GM21737 (cell line): ENCODE measurements at regions not wholly inside any gene's neighbourhood (a gene's known extent, or its start where the extent isn't known, plus 50 kb on each side); places are given as distances from the start of the nearest gene placed in this dataset.
A peak's percentile ranks its signal among the peaks of the same experiment; 100 is the strongest.
"Not testable (repeated sequence)": the region's sequence is repeated elsewhere in the genome, so short reads cannot be mapped to it uniquely, and the experiment has no call there.

ENCODE experiments used
- ATAC-seq: cut with Tn5 transposase; IDR thresholded peaks from one replicate; pipeline ENCODE4 v1.9.1; 2021; ENCODE audit warnings: mild to moderate bottlenecking, moderate library complexity; ENCODE audit not compliant: unreplicated experiment

- no peak for ATAC-seq
Observed at GRCh38 chr10:2589196-2589595, 478.2 kb upstream of the PFKP start.

DNA sequence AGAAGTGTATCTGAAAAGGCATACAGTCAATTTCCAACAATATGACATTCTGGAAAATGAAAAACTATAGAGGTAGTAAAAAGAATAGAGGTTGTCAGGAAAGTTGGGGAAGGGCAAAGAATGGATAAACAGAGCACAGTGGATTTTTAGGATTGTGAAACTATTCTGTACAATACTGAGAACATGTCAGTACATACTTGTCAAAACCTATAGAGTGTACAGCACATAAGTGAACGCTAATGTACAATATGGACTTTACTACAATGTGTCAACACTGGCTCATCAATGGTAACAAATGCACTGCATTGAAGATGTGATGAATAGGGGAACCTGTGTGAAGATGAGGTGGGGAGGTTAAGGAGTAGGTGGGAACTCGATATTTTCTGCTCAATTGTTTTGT lies 483.0 kb upstream of the PFKP start:
- no peak for ATAC-seq

DNA sequence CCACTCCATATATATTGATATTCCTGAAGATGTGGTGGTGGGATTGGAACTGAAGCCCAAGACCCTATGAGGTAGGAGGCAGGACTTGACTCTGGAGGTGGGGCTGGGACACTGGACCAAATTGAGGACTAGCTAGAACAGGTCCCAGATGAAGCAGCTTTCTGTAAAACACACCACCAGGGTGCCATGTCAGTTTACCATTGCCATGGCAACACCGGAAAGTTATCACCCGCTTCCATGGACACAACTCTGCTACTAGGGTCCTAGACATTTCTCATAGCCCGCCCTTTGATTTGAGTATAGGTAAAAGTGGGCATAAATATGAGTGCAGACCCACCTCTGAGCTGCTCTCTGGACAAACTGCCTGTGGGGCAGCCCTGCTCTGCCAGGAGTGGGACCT lies 490.5 kb upstream of the PFKP start:
- ATAC-seq: no peak

DNA sequence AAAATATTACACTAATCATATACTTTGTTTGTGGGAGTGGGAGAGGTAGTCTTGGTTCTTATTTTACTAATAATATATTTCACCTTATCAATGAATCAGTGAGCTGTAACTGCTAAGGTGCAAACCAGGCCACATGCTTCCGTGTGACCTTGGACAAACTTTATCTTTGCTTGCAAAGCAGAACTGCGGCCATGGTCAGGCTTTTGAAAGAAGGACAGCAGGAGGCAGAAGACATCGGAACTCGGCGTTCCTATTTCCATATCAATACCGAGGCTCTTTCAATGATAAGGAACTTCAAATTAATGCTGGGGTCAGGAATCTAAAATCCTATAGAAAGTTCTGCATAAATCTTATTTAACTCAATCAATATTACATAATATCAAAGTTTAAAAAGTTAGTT lies 491.9 kb upstream of the PFKP start:
- no peak for ATAC-seq

GRCh38 chr10:2572611-2573010 lies 494.7 kb upstream of the PFKP start:
- ATAC-seq: no peak

GRCh38 chr10:2556883-2557282 lies 510.5 kb upstream of the PFKP start:
- ATAC-seq: peak; percentile 77

GRCh38 chr10:2548071-2548470 lies 519.3 kb upstream of the PFKP start:
- ATAC-seq: no peak

GRCh38 chr10:2547606-2548005 lies 519.7 kb upstream of the PFKP start:
- ATAC-seq: no peak

- ATAC-seq: not testable (repeated sequence)
Observed at GRCh38 chr10:2546894-2547293, 520.5 kb upstream of the PFKP start.

DNA sequence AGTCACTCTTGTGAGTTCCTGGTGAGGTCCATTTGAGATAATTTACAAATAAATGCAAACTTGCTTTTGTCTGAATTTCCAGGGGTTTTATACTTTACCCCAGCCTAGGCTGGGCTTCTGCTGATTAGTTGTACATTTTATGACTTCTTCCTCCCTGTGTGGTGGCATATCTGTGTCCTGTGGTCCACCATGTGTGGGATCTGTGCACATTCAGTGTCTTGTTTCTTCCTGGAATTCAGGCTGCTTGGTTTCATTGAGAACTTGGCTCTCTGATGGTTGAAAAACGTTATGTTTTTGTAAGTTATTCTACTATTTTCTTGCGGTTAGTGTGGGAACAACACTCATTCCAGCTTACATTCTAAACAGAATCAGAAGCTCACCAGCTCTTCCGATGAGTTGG lies 523.4 kb upstream of the PFKP start:
- ATAC-seq: no peak

- no peak for ATAC-seq
Observed at GRCh38 chr10:2543142-2543886, 524.0 kb upstream of the PFKP start.

GRCh38 chr10:2541176-2541575 lies 526.2 kb upstream of the PFKP start:
- ATAC-seq: no peak

DNA sequence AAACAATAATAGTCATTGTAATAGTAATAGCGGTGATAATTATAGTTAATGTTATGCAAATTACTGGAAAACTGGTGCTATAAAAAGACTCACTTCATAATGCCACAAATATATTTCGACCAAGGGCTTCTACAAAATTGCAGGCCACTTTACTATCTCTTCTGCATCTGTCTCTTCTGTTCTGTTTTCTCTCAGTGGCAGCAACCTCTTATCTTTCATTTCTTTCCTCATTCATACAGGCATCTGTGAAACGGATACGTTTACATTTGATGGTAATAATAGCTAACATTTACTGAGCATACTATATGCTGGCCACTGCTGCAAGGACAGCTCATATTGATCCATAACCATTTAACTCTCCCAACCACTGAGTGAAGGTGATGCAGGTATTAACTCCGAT lies 537.4 kb upstream of the PFKP start:
- no peak for ATAC-seq

- ATAC-seq: no peak
Observed at GRCh38 chr10:2525781-2526180, 541.6 kb upstream of the PFKP start.

- ATAC-seq: no peak
Observed at GRCh38 chr10:2519139-2519538, 548.2 kb upstream of the PFKP start.

DNA sequence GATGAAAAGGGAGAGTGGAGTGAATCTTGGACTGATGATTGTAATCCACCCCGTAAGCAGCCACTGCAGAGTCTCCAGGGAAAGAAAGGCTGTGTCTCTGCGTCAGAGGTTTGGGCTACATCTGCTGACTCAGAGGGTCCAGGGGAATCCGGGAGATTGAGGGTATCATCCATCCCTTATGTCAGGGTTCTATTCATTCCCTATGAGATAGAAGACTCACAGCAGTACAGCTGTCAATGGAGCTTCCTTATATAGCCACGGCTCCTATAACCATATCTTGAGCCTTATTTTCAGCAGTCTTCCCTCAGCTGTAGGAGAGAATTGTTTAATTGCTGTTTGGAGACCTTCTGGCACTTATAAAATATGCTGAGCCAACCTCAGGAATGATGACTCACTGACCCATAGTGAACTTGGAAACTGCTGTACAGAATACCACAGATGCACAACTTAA lies 558.2 kb upstream of the PFKP start:
- no peak for ATAC-seq

DNA sequence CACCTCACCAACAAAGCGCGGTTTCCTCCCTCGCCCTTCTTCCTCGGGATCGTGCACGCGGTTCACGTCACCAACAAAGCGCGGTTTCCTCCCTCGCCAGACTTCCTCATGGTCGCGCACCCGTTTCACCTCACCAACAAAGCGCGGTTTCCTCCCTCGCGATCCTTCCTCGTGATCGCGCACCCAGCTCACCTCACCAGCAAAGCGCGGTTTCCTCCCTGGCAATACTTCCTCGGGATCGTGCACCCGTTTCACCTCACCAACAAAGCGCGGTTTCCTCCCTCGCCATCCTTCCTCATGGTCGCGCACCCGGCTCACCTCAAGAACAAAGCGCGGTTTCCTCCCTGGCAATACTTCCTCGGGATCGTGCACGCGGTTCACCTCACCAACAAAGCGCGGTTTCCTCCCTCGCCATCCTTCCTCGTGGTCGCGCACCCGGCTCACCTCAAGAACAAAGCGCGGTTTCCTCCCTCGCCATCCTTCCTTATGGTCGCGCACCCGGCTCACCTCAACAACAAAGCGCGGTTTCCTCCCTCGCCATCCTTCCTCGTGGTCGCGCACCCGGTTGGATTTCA lies 565.9 kb upstream of the PFKP start:
- ATAC-seq: not testable (repeated sequence)

DNA sequence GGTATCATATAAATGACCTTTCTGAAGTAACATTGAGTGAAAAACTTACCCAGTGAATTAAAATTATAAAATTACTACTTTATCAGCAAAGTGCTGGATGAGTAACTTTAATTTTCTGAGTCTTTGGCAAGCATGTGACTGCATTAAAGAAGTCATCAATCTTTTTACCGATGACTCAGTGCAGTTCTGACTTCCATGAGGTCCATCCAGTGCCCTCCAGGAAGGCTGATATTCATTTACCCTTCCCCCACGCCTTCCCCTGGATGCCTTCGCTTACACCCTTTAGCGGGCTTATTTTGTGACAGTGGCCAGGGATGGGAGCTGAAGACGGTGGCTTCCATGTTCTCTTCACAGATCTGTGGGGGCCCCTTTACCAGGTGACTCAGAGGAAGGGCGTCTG lies 572.9 kb upstream of the PFKP start:
- ATAC-seq: no peak

- ATAC-seq: no peak
Observed at GRCh38 chr10:2488446-2489005, 578.8 kb upstream of the PFKP start.

GRCh38 chr10:2487921-2488320 lies 579.4 kb upstream of the PFKP start:
- no peak for ATAC-seq

- no peak for ATAC-seq
Observed at GRCh38 chr10:2478656-2479055, 588.7 kb upstream of the PFKP start.

DNA sequence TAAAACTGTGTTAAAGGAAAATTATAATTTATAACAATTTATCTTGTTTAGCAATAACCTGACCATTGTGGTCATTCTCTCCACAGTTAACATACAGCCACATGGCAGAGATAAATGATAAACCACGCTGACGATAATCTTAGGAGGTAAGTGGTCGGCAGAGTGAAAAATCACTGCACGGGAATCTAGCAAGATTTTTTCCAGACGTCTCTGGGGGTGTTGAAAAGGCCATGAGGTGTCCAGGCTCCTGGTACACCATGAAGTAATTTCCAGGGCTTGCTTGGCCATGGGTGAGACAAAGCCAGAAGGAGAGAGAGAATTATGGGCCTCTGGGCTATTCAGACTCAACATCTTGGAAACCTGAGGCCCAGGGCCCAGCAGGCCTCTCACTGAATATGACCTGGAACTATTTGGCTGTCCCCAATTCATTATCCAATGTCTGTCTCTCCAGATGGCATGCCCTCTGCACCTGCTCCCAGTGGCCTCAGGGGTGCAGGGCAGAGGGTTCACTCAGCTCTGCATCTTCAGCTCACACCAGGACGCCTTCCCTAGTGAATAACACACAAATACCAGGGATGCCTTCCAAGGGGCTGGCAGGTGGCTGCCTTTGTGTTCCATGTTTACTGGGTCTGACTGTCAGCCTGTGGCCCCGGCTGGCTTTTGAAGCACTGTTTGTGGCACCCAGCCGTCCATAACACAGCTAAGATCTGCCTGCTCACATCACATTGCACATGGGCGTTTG lies 590.4 kb upstream of the PFKP start:
- ATAC-seq: no peak
